Fibroblast of villous mesenchyme (primary cell): ENCODE measurements at regions not wholly inside any gene's neighbourhood (a gene's known extent, or its start where the extent isn't known, plus 50 kb on each side); places are given as distances from the start of the nearest gene placed in this dataset.

Source experiments
- DNase-seq: peaks from one replicate; pipeline ENCODE4 v3.0.0-alpha.2; 2010; ENCODE audit warnings: low read depth
- H3K4me3 ChIP-seq: 2 replicates; pipeline ENCODE4 v1.5.1; 2011; ENCODE audit warnings: low read depth, mild to moderate bottlenecking, low read length
- CTCF ChIP-seq: IDR thresholded peaks from 2 replicates; pipeline ENCODE4 v1.5.1; 2012; ENCODE audit warnings: low read depth, mild to moderate bottlenecking, low read length; ENCODE audit not compliant: insufficient read depth

GRCh38 chr1:242784807-242785206 is 260.3 kb upstream of the PLD5 start:
- no peak overlapping the region for H3K4me3 ChIP-seq
- no peak for DNase-seq
- no peak for TF ChIP-seq CTCF

GRCh38 chr1:242784084-242784483 is 259.6 kb upstream of the PLD5 start:
- no peak overlapping the region for H3K4me3 ChIP-seq
- no peak for TF ChIP-seq CTCF
- no peak for DNase-seq

GRCh38 chr1:242774256-242774655 is 249.8 kb upstream of the PLD5 start:
- no peak for TF ChIP-seq CTCF
- no peak overlapping the region for H3K4me3 ChIP-seq
- no peak for DNase-seq

GRCh38 chr1:242770366-242770765 is 245.9 kb upstream of the PLD5 start:
- H3K4me3 ChIP-seq = no peak overlapping the region
- DNase-seq = no peak
- TF ChIP-seq CTCF = no peak

- H3K4me3 ChIP-seq = no peak overlapping the region
- DNase-seq = no peak
- no peak for TF ChIP-seq CTCF
Measured at GRCh38 chr1:242764161-242764560, 239.7 kb upstream of the PLD5 start.

- no peak for DNase-seq
- no peak overlapping the region for H3K4me3 ChIP-seq
- no peak for TF ChIP-seq CTCF
Measured at GRCh38 chr1:242761556-242761955, 237.1 kb upstream of the PLD5 start.

- no peak for TF ChIP-seq CTCF
- DNase-seq = no peak
- no peak overlapping the region for H3K4me3 ChIP-seq
Measured at GRCh38 chr1:242754926-242755325, 230.4 kb upstream of the PLD5 start.
